Ovary (tissue), 7 donors: ENCODE measurements at regions not wholly inside any gene's neighbourhood (a gene's known extent, or its start where the extent isn't known, plus 50 kb on each side); places are given as distances from the start of the nearest gene placed in this dataset.

Experiments
- DNase-seq, 5 donors: peaks; one replicate each; pipeline ENCODE4 v3.0.0-alpha.2; 2019 to 2020
- H3K27ac ChIP-seq, 2 donors: fragments of 200-600 bp; one replicate each; pipeline versions ENCODE4 v1.5.1 to v1.8.0; 2019 to 2022
- H3K27me3 ChIP-seq: fragments of 200-600 bp; one replicate; pipeline ENCODE4 v1.8.0; 2022
- H3K36me3 ChIP-seq: fragments of 200-600 bp; sonication (generic); one replicate; pipeline ENCODE4 v1.5.1; 2019
- H3K4me1 ChIP-seq: one replicate; pipeline ENCODE4 v1.8.1; 2013; ENCODE audit warnings: mild to moderate bottlenecking, moderate library complexity; ENCODE audit not compliant: insufficient read depth
- H3K4me3 ChIP-seq: fragments of 200-600 bp; sonication (generic); one replicate; pipeline ENCODE4 v1.5.1; 2017
- H3K9me3 ChIP-seq, 2 donors: fragments of 200-600 bp in 1 of 2; sonication (generic) in 1 of 2; one replicate each; pipeline versions ENCODE4 v1.5.1 to v1.8.1; 2013 to 2019; ENCODE audit warnings: mild to moderate bottlenecking in 1 of 2, moderate library complexity in 1 of 2
- EP300 ChIP-seq: sonication (generic); formaldehyde crosslinking; IDR thresholded peaks from one replicate; pipeline ENCODE4 v1.6.1; 2017; ENCODE audit warnings: antibody characterized with exemption
- POLR2A ChIP-seq: fragments of 450-650 bp; IDR thresholded peaks from one replicate; pipeline ENCODE4 v1.6.1; 2017; ENCODE audit warnings: antibody characterized with exemption, mild to moderate bottlenecking, moderate library complexity
- WGBS, 3 donors: extraction: QIAGEN DNeasy Blood & Tissue Kit in 1 of 3; methylation state at CpG; one replicate each; pipeline versions ENCODE4 v1.1.5 to v1.1.7; 2013 to 2017; 5-methylcytosine and 5-hydroxymethylcytosine counted together
- intact Hi-C, 4 donors: fragments of 100-400 bp; cut with DNase I; formaldehyde crosslinking; loops; one replicate each; pipeline versions ENCODE4 v1.11.0 to v1.15.1; 2022 to 2023
- TF ChIP-seq, protein P1 (sequence below), 3 donors: fragments of 450-650 bp in 2 of 3; fragments of 200-600 bp in 1 of 3; IDR thresholded peaks; one replicate each; pipeline versions ENCODE4 v1.5.1 to v1.8.0; 2016 to 2022; ENCODE audit warnings: antibody characterized with exemption in 3 of 3, mild to moderate bottlenecking in 1 of 3
- donor health status: DM: no; HTN: no; CAD: no; lungs with moderate emphysema.
- donor health status: DM: no; HTN: no; CAD: no.
- donor health status: Bipolar disorder and iron deficiency.
- donor health status: DM: no; HTN: no; CAD: no.
- donor health status: DM: yes; HTN: yes; CAD: no.

- TF ChIP-seq, protein P1, sequence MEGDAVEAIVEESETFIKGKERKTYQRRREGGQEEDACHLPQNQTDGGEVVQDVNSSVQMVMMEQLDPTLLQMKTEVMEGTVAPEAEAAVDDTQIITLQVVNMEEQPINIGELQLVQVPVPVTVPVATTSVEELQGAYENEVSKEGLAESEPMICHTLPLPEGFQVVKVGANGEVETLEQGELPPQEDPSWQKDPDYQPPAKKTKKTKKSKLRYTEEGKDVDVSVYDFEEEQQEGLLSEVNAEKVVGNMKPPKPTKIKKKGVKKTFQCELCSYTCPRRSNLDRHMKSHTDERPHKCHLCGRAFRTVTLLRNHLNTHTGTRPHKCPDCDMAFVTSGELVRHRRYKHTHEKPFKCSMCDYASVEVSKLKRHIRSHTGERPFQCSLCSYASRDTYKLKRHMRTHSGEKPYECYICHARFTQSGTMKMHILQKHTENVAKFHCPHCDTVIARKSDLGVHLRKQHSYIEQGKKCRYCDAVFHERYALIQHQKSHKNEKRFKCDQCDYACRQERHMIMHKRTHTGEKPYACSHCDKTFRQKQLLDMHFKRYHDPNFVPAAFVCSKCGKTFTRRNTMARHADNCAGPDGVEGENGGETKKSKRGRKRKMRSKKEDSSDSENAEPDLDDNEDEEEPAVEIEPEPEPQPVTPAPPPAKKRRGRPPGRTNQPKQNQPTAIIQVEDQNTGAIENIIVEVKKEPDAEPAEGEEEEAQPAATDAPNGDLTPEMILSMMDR (IDR thresholded peaks at IDR 0.05): no peak
- TF ChIP-seq POLR2A: no peak
- no peak for TF ChIP-seq EP300
Observed at GRCh38 chr14:104473244-104473565, 106.4 kb upstream of the C14orf180 start.

GRCh38 chr14:104473649-104474494 is 105.7 kb upstream of the C14orf180 start:
- H3K9me3 ChIP-seq: no peaks in the 10 kb centered on the region
- H3K4me3 ChIP-seq: no peak overlapping the region
- WGBS, 3 donors: 59 to 73% (median 72%) methylated on average over 45 of the region's 45 CpGs
- intact Hi-C loops: no loop called here
- TF ChIP-seq, protein P1 (IDR thresholded peaks at IDR 0.05): no peak
- TF ChIP-seq EP300 (no peak), POLR2A (no peak)
- H3K4me1 ChIP-seq: no peaks in the 10 kb centered on the region
- no peak for DNase-seq
- no peaks in the 10 kb centered on the region for H3K36me3 ChIP-seq
- H3K27me3 ChIP-seq: no peaks in the 10 kb centered on the region
- no peak overlapping the region for H3K27ac ChIP-seq

More at GRCh38 chr14:104473244-104473565, 106.4 kb upstream of the C14orf180 start:
- intact Hi-C loops: no loop called here
- Histone ChIP-seq H3K4me1 (no peaks in the 10 kb centered on the region), H3K27me3 (no peaks in the 10 kb centered on the region), H3K9me3 (no peaks in the 10 kb centered on the region), H3K36me3 (no peaks in the 10 kb centered on the region), H3K27ac (no peak overlapping the region), H3K4me3 (no peak overlapping the region)
- 78 to 88% (median 85%) methylated on average over 4 of the region's 4 CpGs for WGBS, 3 donors
- DNase-seq: no peak

GRCh38 chr14:104474495-104475213 is 104.9 kb upstream of the C14orf180 start:
- H3K4me3 ChIP-seq: no peak overlapping the region
- no peak overlapping the region for H3K27ac ChIP-seq
- WGBS, 3 donors: 76 to 82% (median 79%) methylated on average over 18 of the region's 18 CpGs
- H3K4me1 ChIP-seq: no peaks in the 10 kb centered on the region
- H3K27me3 ChIP-seq: no peaks in the 10 kb centered on the region
- H3K36me3 ChIP-seq: no peaks in the 10 kb centered on the region
- no peak for DNase-seq
- TF ChIP-seq POLR2A (no peak), EP300 (no peak)
- TF ChIP-seq, protein P1 (IDR thresholded peaks at IDR 0.05): no peak
- H3K9me3 ChIP-seq: no peaks in the 10 kb centered on the region
- intact Hi-C loops: no loop called here

DNA sequence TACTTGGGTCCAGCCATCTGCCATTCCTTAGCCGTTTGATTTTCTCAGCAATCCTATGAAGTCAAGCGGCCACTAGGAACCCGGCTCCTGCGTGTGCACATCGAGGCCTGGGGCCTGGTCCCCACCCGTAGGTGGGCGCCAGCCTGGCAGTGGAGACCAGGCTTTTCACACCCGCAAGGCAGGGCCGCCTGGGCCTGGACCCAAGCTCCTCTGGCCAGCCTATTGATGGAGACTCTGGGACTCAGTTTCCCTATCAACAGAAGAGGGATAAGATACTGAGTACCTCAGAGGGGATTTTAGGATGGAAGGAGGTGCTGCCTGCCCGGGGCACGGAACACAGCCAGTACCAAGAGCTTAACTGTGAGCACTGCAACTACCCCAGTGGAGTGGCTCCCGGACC is 104.3 kb upstream of the C14orf180 start:
- no peak for DNase-seq
- intact Hi-C loops: no loop called here
- WGBS, 3 donors: 81 to 87% (median 85%) methylated on average over 12 of the region's 12 CpGs
- TF ChIP-seq EP300 (no peak), POLR2A (no peak)
- TF ChIP-seq, protein P1 (IDR thresholded peaks at IDR 0.05): no peak
- Histone ChIP-seq H3K9me3 (no peaks in the 10 kb centered on the region), H3K4me1 (no peaks in the 10 kb centered on the region), H3K27ac (no peak overlapping the region), H3K4me3 (no peak overlapping the region), H3K27me3 (no peaks in the 10 kb centered on the region), H3K36me3 (no peaks in the 10 kb centered on the region)
